HG02759 (cell line): ENCODE measurements at regions not wholly inside any gene's neighbourhood (a gene's known extent, or its start where the extent isn't known, plus 50 kb on each side); places are given as distances from the start of the nearest gene placed in this dataset.

Source experiments
- ATAC-seq: cut with Tn5 transposase; IDR thresholded peaks from one replicate; pipeline ENCODE4 v1.9.1; 2021; ENCODE audit warnings: mild to moderate bottlenecking, moderate library complexity; ENCODE audit not compliant: unreplicated experiment

DNA sequence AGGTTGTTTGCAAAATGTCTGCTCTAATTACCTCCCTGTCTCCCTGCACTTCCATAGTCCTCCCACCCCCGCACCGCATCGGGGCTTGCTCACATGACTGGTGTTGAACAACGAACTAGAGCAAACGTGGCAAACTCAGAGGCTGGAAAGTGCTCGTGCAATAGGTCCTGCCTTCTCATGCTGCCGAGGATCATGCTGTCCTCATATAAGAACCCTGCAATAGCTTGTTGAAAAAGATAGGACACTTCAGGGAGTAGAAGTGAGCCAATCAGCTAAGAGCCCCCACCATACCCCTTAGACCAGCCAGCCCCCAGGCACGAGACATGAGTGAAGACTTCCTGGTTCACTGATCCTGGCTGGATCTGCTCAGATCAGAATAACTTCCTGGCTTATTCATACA, 219.2 kb downstream of the C6orf118 start:
- ATAC-seq = no peak

DNA sequence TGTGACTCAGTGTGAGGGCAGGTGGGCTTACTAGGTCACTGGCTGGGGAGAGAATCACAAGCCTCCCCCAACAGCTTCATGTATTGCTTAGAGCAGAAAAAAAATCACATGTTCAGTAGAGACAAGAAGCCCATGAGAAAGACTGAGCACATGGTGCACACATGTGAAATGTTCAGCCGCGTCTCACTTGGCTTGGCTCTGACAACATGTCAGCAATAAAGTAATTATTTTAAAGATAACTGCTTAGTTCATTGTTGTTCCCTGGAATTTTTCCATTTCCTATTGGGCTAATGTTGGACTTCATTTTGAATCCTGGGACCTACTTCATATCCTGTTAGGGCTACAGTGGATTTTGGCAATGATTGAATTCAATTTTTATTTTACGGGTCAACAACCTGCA, 222.6 kb downstream of the C6orf118 start:
- no peak for ATAC-seq

DNA sequence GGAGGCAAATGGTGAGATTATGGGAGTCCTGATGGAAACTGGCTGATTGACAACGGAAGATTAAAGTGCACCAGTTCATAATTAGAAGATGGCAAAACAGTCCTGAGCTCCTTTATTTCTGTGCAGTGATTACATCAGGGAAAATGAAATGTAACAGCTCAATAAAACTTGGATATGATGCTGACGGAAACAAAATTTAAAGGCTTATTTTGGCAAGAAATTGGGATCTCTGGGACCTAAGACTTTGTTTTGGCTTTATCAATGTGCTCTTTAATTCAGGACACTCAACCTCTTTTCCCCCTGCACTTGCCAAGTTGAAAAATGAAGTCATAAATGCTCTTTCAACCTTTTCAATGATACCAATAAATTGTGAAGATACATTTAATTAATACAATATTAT, 226.8 kb downstream of the C6orf118 start:
- no peak for ATAC-seq

DNA sequence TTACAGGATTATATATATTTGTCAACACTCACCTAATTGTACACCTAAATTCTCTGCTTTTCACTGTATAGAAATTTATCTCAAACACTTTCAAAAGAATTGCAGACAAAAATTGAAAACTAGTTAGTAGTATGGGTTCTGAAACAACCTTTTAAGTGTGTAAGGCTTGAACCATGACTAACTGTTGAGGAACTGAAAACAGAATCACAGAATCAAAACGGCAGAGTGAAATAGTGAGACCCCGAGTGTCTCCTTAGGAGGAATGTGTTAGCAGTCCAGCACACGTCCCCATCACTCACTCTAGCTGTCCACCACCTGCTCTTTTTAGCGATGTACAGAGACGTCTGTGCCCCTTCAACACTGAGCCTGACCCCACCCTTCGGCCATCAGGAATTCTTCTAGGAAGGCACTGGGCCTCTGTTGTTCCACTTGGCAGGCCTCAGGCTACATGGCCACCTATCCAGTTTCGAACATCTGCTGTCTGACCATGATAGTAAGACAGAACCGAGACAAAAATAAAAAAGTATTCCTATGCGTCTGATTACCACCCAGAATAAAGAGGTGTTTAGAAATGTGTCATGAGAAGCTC, 227.4 kb downstream of the C6orf118 start:
- ATAC-seq = no peak

DNA sequence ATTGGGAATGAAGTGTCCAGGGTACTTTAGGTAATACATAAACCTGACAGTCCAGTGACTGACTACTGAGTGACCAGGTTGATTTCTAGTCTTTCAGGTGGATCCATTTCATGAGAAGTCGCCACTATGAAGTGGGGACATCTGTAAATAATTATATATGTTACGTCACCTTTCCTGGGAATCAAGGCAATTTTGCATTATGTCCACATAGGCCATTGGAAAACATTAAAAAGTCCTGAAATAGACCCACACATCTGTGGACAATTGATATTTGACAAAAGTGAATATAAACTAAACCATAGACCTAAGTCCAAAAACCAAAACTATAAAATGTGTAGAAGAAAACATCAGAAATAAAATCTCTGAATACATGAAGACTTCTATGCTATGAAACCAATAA, 231.5 kb downstream of the C6orf118 start:
- no peak for ATAC-seq

DNA sequence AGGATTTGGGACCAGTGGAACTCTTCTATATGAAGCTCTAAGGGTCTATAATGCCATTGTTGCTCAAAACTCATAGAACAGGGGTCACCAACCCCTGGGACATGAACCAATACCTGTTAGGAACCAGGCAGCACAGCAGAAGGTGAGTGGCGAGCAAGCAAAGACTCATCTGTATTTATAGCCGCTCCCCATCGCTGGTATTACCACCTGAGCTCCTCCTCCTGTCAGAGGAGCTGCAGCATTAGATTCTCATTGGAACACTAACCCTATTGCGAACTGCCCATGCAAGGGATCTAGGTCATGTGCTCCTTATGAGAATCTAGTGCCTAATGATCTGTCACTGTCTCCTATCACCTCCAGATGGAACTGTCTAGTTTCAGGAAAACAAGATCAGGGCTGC, 237.5 kb downstream of the C6orf118 start:
- no peak for ATAC-seq

DNA sequence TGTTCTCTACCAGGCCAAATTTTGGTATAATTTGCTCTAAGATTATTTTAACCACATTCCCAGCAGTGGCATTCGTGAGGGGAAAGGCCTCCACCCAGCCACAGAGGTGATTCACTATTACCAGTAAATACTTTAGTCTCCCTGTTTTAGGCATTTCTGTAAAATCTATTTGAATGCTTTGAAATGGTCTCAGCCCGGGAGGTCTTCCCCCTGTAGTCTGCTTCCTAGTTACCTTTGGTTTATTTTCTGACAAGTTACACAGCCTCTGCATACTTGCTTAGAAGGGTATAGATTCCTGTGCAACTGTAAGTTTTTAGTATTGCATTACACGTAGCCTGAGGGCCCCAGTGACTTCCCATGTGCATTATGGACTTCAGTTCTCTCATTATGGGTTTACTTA, 248.7 kb downstream of the C6orf118 start:
- no peak for ATAC-seq

DNA sequence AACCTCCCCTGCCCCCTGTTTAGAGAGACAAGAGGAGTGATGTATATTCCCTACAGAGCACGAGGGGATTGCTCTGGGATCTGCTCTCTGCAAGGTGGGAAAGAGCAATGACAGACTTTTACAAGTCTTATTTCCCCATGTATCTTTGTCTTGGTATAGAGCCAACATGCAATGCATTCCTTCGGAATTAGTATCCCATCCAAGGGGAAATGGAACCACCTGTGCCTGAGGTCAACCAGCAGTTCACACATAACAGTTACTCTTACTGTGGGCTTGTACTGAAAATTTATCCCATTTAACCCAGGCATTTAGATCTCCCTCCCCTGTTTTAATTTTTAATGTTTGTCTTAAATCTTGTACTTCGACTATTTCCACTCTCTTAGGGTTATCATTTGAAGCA, 250.4 kb downstream of the C6orf118 start:
- ATAC-seq = no peak

DNA sequence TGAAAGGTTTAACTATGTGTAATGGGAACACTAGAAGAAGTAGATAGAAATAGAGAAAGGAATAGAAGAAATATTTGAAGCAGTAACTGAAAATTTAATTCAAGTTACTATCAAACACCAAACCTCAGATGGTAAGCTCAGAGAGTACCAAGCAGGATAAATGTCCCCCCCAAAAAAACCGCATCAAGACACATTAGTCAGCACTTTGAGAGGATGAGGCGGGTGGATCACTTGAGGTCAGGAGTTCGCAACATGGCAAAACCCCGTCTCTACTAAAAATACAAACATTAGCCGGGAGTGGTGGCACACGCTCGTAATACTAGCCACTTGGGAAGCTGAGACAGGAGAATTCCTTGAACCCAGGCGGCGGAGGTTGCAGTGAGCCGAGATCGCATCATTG, 253.1 kb downstream of the C6orf118 start:
- ATAC-seq = no peak

DNA sequence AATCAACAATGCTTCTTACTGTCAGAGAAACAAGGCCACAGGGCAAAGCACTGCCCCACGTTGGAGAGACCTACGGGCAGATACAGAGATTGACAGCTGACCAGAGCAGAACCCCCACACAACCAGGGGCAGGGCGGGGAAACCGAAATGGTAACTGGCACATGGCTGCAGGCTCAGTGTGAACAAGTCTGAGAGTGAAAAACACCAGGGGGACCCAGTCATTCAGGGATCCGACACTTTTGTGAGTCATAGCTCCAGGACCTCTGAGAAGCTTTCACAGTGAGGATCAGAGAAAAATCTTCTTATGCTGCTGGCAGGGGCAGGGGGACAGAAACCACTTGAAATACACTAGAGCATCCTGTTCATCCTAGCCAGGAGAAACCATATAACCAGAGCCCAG, 254.2 kb downstream of the C6orf118 start:
- no peak for ATAC-seq

DNA sequence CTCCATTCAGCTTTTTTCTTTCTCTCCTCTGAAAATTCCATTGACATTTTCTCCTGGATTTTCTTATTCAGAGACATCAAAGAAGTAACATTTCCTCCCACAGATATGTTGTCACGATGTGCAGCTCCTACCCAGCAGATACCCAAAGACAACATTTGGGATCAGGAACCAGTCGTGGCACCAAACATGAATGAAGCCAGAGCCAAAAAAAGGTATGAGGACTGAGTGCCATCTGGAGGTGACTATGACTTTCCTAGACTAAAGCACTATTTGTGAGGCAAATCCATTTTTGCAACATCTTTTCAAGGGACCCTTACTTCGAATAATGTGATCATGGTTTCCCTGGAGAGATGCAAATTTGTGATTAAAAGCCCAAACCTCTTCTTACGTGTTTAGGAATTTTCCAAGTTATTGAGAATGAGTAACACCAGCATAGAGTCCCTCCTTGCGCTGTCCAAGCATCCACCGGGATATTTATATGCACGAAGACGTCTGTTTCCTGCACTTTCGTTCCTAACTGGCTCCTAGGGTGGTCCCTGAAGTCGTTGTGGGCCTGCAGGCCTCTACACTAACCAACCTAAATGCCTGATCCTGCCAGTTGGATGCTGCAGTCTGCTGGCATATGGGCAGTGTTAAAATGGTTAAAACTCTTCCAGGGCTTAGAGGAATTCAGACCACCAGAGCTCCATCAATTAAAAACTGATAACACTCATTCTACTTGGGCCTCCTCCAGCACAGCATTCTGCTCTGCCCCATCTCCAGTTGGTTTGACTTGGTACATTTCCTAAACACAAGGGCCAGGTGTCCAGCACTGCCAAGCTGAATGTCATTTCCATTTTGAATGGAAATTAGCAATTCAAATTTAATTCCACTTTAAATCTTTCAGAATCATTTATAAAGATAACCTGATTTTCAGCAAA, 256.6 kb downstream of the C6orf118 start:
- no peak for ATAC-seq

DNA sequence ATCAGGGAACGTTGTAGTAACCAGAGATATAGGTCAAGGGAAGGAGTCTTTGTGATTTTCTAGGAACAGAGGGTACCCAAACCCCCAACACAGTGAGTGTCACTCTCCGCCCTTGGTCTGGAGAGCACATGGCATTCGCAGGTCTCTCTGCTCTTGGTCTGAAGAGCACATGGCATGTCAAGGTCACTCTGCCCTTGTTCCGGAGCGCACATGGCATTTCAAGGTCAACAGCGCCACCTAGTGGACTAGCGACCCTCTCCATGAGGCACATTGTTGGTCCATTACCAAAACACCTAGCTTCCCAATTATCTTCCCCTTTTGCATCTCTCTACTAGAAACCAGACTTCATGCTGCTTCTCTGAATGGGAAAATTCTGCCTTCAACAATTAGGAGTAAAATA, 260.0 kb downstream of the C6orf118 start:
- ATAC-seq = peak; percentile 53

DNA sequence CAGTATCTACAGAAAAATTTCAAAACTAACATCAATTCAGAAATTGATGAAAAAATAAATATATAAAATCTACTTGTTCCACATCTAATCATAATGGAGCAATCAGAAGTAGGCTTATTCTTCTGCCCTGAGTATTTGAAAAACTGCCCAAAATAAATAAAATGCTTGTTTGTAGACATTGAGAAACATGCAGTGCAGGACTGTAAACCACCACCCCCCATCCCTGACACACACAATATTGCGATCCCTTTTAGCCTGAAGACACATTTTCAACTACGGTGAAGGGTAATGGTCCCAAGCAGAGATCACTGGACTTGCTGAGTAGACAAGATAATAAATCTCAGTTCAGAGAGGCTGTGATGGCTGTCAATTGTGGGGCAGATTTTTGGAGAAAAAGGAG, 261.5 kb downstream of the C6orf118 start:
- no peak for ATAC-seq

DNA sequence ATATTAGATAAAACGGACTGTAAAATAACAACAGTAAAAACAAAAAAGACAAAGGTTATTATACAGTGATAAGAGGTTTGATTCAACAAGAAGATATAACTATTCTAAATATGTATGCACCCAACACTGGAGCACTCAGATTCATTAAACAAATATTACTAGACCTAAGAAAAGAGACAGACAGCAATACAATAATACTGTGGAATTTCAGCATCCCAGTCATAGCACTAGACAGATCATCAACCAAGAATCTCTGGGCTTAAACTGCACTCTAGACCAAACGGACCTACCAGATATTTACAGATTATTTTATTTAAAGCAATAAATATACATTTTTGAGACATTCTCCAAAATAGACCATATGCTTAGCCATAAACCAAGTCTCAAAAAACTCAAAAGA, 263.8 kb downstream of the C6orf118 start:
- ATAC-seq = no peak

DNA sequence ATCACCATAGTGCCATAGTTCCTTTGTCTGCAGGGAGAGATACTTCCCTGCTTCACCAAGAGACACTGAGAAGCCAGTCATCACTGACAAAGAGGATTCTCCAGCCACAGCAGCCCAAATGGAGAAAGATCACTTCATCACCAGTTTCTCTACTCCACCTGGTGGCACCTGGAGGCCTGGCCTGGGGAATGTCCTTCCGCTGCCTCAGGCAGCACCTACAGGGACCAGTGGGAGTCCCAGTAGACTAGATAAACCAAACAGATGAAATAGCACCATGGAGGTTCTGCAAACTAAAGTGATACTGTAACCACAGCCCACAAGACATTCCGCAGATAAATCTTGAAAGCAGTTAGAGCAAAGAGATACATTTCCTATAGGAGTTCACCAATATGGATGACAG, 266.5 kb downstream of the C6orf118 start:
- ATAC-seq = no peak

DNA sequence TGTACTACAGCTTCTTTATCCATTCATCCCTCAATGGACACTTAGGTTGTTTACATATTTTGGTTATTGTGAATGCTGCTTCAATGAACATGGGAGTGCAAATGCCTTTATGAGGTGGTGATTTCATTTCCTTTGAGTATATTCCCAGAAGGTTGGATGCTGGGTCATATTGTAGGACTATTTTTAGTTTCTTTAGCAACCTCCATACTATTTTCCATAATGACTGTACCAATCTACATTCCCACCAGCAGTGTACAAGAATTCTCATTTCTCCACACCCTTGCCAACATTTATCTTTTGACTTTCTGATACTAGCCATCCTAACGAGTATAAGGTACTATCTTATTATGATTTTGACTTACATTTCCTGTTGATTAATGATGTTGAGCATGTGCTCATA, 269.0 kb downstream of the C6orf118 start:
- no peak for ATAC-seq

DNA sequence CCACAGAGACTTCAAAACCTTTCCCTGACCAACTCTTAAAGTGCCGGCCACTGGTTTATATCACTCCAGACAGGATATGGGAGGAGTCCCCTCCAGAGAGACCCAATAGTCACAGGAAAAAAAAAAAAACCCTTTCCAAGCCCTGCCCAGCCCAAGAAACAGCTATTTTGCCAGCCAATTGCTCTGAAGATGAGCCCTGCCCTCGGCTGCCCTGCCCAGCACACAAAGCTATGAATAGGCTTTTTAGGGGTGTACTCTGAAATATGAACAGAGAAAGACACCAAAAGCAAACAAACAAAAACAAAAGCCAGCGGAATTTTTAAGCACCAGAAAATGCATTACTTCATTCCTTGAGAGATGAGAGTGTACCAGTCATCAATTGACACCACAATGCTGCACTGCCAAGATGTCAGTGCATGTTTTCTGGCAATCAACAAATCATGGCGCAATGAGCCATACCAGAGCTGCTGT, 275.1 kb downstream of the C6orf118 start:
- ATAC-seq = no peak

DNA sequence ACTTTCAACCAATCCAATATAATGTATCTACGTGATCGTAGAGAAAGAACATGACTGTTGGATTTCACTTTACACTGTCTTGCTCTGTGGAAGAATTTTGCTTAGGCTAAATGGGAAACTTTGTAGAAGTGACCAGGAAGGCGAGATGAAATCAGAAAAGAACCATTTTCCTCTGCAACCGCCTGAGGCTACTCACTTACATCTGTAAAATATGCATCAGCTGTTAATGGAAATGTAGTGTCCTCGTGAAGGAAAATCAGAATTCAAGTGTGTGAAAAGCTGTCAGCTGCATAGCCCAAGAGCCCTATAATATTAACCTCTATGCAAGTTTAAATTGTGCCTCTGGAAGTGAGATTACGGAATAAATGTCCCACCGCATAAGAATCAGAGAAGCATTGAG, 277.9 kb downstream of the C6orf118 start:
- no peak for ATAC-seq

DNA sequence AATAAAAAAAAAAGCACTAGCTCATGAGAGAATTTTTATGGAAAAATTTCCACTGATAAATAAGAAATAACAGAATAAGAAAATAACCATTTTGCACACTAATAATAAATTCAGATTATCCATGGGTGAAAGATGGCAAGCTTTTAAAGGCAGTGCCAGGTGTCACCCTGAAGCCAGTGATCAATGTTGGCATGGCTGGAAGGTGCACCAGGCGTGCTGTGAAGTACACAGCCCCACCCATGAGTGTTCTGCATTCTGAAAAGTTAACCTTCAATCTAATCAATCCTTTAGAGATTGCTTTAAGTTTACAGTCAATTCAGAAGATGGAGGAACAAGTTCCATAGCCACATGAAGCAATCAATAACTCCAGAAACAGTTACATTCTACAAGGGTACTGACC, 284.4 kb downstream of the C6orf118 start:
- no peak for ATAC-seq

DNA sequence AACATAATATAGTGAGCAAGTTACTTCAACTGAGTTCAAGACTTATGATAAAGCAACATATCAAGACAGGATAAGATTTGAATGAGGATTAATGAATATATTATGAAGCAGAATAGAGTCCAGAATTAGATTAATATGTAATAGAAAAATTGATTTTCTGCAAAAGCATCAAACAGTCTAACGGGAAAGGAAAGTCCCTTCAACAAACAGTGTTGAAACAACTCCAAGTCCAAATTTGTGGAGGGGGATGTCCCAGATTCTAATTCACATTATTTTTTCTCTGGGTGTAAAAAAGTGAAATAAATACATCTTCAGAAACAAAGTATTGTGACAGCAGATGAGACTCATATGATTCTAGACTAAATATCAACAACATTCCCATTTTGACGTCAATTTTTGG, 289.7 kb downstream of the C6orf118 start:
- no peak for ATAC-seq

DNA sequence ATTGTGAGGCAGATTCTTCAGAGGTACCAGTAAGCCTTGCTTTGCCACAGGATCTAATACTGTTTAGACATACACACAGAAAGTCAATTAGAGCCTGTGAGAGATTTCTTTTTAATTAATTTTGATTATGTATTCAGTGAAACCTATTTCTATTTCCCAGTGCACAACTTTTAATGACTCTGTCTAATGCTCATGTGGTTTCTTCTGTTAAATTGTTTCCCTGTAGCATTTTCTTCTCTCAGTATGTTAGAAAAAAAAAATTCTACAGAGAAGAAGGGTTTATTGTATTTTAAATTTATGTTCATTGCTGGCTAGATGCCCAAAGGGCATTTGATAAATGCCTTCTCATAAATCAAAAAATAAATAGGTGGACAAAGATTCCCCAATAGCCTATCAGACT, 293.7 kb downstream of the C6orf118 start:
- no peak for ATAC-seq

DNA sequence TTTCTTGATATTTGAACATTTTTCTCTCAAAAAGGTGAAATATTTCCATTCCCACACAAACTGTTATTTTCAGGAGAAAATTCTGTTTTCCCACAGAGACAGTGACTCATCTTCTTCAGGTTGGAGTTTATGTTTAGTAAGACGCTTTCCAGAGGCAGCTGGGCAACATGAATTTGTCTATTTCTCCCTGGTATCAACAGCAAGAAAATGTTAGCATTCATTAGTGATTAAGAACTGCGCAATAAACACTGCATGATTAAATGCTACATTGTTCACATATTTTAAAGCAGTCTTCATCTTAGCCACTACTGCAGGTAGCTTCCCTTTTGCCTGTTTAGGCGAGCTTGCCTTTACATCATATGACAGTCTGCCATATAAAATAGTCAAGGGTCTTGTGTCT, 295.7 kb downstream of the C6orf118 start:
- no peak for ATAC-seq

DNA sequence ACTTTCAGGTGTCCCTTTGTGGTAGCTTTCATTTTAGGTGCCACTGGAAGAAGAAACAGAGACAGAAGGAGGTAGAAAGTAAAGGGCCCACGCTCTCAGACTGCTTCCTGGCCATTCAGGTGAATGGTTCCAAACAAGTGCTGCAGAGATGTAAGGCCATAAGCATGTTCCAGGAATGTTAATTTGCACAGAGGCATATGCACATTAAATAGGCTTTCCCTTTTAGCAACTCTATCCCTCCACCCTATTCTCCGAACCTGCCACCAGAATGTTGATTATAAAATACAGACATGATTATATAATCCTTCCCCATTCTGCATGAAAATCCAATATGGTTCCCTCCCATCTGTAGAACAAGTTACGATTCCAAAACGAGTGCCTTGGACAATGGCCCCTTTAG, 297.2 kb downstream of the C6orf118 start:
- no peak for ATAC-seq
